ENCODE measurements at regions not wholly inside any gene's neighbourhood (a gene's known extent, or its start where the extent isn't known, plus 50 kb on each side); places are given as distances from the start of the nearest gene placed in this dataset.

GRCh38 chr14:51335961-51336723 lies 96.1 kb downstream of the TMX1 start:
- Histone ChIP-seq H2AFZ (ENCODE audit: low read length) (no peak overlapping the region), H3K4me1 (ENCODE audit: control insufficient read depth in 2 of 2, insufficient read depth in 1 of 2, low read depth in 1 of 2, low read length in 2 of 2) (peaks cover 4 to 7% of the 10 kb centered on the region in 2 donors), H3K4me3 (ENCODE audit: low read length in 2 of 2) (no peak overlapping the region), H3K23ac (ENCODE audit: low read depth, low read length, poor library complexity) (no peak overlapping the region), H3K79me1 (ENCODE audit: low read depth, low read length) (no peaks in the 10 kb centered on the region), H3K4ac (ENCODE audit: low read length) (no peak overlapping the region), H3K9me3 (replicated peaks in 1 of 2; ENCODE audit: control insufficient read depth in 2 of 2, insufficient read depth in 1 of 2, low read depth in 1 of 2, low read length in 2 of 2) (no peaks in the 10 kb centered on the region), H3K9ac (ENCODE audit: low read depth, low read length, poor library complexity) (no peak overlapping the region), H2BK5ac (ENCODE audit: low read length) (no peak overlapping the region), H2BK15ac (ENCODE audit: low read length) (no peak overlapping the region), H3K4me2 (ENCODE audit: insufficient read depth, low read length, poor library complexity, severe bottlenecking) (no peak overlapping the region), H2BK120ac (ENCODE audit: low read depth, low read length) (no peak overlapping the region), H3K27ac (replicated peaks; ENCODE audit: low read length) (no peak overlapping the region), H2AK5ac (ENCODE audit: low read depth, low read length) (no peak overlapping the region), H3K18ac (ENCODE audit: low read length) (peak overlapping the region; percentile 25), H4K91ac (ENCODE audit: low read depth, low read length, poor library complexity) (no peak overlapping the region), H3K27me3 (ENCODE audit: control insufficient read depth in 3 of 3, insufficient read depth in 3 of 3, low read depth in 1 of 3, low read length in 3 of 3) (peaks cover 0 to 16% (median 0%) of the 10 kb centered on the region in 3 experiments), H2BK12ac (ENCODE audit: low read length) (no peak overlapping the region), H3K36me3 (replicated peaks in 1 of 2; ENCODE audit: control insufficient read depth in 2 of 2, insufficient read depth in 2 of 2, low read length in 2 of 2) (no peaks in the 10 kb centered on the region), H3K14ac (ENCODE audit: low read length) (no peak overlapping the region), H4K8ac (ENCODE audit: low read depth, low read length) (no peak overlapping the region)
- WGBS, 2 donors (ENCODE audit: extremely low coverage in 2 of 2, insufficient read length in 2 of 2, insufficient replicate concordance in 1 of 2): no CpG with 5 or more reads among the region's 3 CpGs
- DNase-seq (ENCODE audit: low spot score): no peak

- no peak overlapping the region for H4K8ac ChIP-seq (ENCODE audit: low read depth, low read length)
- no peak overlapping the region for H3K27ac ChIP-seq (replicated peaks; ENCODE audit: low read length)
- no peak overlapping the region for H3K23ac ChIP-seq (ENCODE audit: low read depth, low read length, poor library complexity)
- no peak overlapping the region for H3K4me2 ChIP-seq (ENCODE audit: insufficient read depth, low read length, poor library complexity, severe bottlenecking)
- no peaks in the 10 kb centered on the region for H3K9me3 ChIP-seq (replicated peaks in 1 of 2; ENCODE audit: control insufficient read depth in 2 of 2, insufficient read depth in 1 of 2, low read depth in 1 of 2, low read length in 2 of 2)
- no peak overlapping the region for H2BK15ac ChIP-seq (ENCODE audit: low read length)
- no peak overlapping the region for H2BK12ac ChIP-seq (ENCODE audit: low read length)
- H3K4me3 ChIP-seq (ENCODE audit: low read length in 2 of 2): no peak overlapping the region
- no peaks in the 10 kb centered on the region for H3K36me3 ChIP-seq (replicated peaks in 1 of 2; ENCODE audit: control insufficient read depth in 2 of 2, insufficient read depth in 2 of 2, low read length in 2 of 2)
- no peak overlapping the region for H2BK120ac ChIP-seq (ENCODE audit: low read depth, low read length)
- no peak overlapping the region for H3K14ac ChIP-seq (ENCODE audit: low read length)
- no peak overlapping the region for H3K9ac ChIP-seq (ENCODE audit: low read depth, low read length, poor library complexity)
- H2BK5ac ChIP-seq (ENCODE audit: low read length): no peak overlapping the region
- H3K79me1 ChIP-seq (ENCODE audit: low read depth, low read length): no peaks in the 10 kb centered on the region
- no peak overlapping the region for H3K18ac ChIP-seq (ENCODE audit: low read length)
- WGBS, 2 donors (ENCODE audit: extremely low coverage in 2 of 2, insufficient read length in 2 of 2, insufficient replicate concordance in 1 of 2): no CpG with 5 or more reads among the region's 2 CpGs
- H2AFZ ChIP-seq (ENCODE audit: low read length): no peak overlapping the region
- no peak overlapping the region for H4K91ac ChIP-seq (ENCODE audit: low read depth, low read length, poor library complexity)
- H3K4me1 ChIP-seq (ENCODE audit: control insufficient read depth in 2 of 2, insufficient read depth in 1 of 2, low read depth in 1 of 2, low read length in 2 of 2): peaks cover under 1 to 2% of the 10 kb centered on the region in 2 donors
- H3K27me3 ChIP-seq (ENCODE audit: control insufficient read depth in 3 of 3, insufficient read depth in 3 of 3, low read depth in 1 of 3, low read length in 3 of 3): peaks cover 0 to 16% (median 0%) of the 10 kb centered on the region in 3 experiments
- H3K4ac ChIP-seq (ENCODE audit: low read length): no peak overlapping the region
- H2AK5ac ChIP-seq (ENCODE audit: low read depth, low read length): no peak overlapping the region
- no peak for DNase-seq (ENCODE audit: low spot score)
Measured at GRCh38 chr14:51336734-51337133, 96.7 kb downstream of the TMX1 start.

GRCh38 chr14:51337520-51337919 lies 97.5 kb downstream of the TMX1 start:
- Histone ChIP-seq H4K8ac (ENCODE audit: low read depth, low read length) (peak overlapping the region; percentile 78), H2BK15ac (ENCODE audit: low read length) (no peak overlapping the region), H2BK5ac (ENCODE audit: low read length) (no peak overlapping the region), H3K14ac (ENCODE audit: low read length) (peak overlapping the region; percentile 66), H4K91ac (ENCODE audit: low read depth, low read length, poor library complexity) (no peak overlapping the region), H3K4me3 (ENCODE audit: low read length in 2 of 2) (no peak overlapping the region), H3K18ac (ENCODE audit: low read length) (peak overlapping the region; percentile 70), H3K27ac (replicated peaks; ENCODE audit: low read length) (no peak overlapping the region), H3K4me2 (ENCODE audit: insufficient read depth, low read length, poor library complexity, severe bottlenecking) (no peak overlapping the region), H2BK12ac (ENCODE audit: low read length) (peak overlapping the region; percentile 60), H3K27me3 (ENCODE audit: control insufficient read depth in 3 of 3, insufficient read depth in 3 of 3, low read depth in 1 of 3, low read length in 3 of 3) (peaks cover 0 to 16% (median 0%) of the 10 kb centered on the region in 3 experiments), H3K79me1 (ENCODE audit: low read depth, low read length) (no peaks in the 10 kb centered on the region), H3K4ac (ENCODE audit: low read length) (no peak overlapping the region), H3K23ac (ENCODE audit: low read depth, low read length, poor library complexity) (no peak overlapping the region), H2AK5ac (ENCODE audit: low read depth, low read length) (no peak overlapping the region), H2AFZ (ENCODE audit: low read length) (no peak overlapping the region), H3K36me3 (replicated peaks in 1 of 2; ENCODE audit: control insufficient read depth in 2 of 2, insufficient read depth in 2 of 2, low read length in 2 of 2) (no peaks in the 10 kb centered on the region), H3K9ac (ENCODE audit: low read depth, low read length, poor library complexity) (no peak overlapping the region), H3K9me3 (replicated peaks in 1 of 2; ENCODE audit: control insufficient read depth in 2 of 2, insufficient read depth in 1 of 2, low read depth in 1 of 2, low read length in 2 of 2) (no peaks in the 10 kb centered on the region), H2BK120ac (ENCODE audit: low read depth, low read length) (no peak overlapping the region), H3K4me1 (ENCODE audit: control insufficient read depth in 2 of 2, insufficient read depth in 1 of 2, low read depth in 1 of 2, low read length in 2 of 2) (peaks cover 0 to 2% of the 10 kb centered on the region in 2 donors)
- DNase-seq (ENCODE audit: low spot score): no peak
- no CpG with 5 or more reads among the region's 4 CpGs for WGBS, 2 donors (ENCODE audit: extremely low coverage in 2 of 2, insufficient read length in 2 of 2, insufficient replicate concordance in 1 of 2)

- H3K18ac ChIP-seq (ENCODE audit: low read length): no peak overlapping the region
- H2AFZ ChIP-seq (ENCODE audit: low read length): no peak overlapping the region
- H2BK5ac ChIP-seq (ENCODE audit: low read length): no peak overlapping the region
- no peaks in the 10 kb centered on the region for H3K79me1 ChIP-seq (ENCODE audit: low read depth, low read length)
- no peak overlapping the region for H3K14ac ChIP-seq (ENCODE audit: low read length)
- H3K4me2 ChIP-seq (ENCODE audit: insufficient read depth, low read length, poor library complexity, severe bottlenecking): no peak overlapping the region
- H3K4me3 ChIP-seq (ENCODE audit: low read length in 2 of 2): no peak overlapping the region
- no CpG with 5 or more reads among the region's 2 CpGs for WGBS, 2 donors (ENCODE audit: extremely low coverage in 2 of 2, insufficient read length in 2 of 2, insufficient replicate concordance in 1 of 2)
- no peak overlapping the region for H4K8ac ChIP-seq (ENCODE audit: low read depth, low read length)
- DNase-seq (ENCODE audit: low spot score): no peak
- H4K91ac ChIP-seq (ENCODE audit: low read depth, low read length, poor library complexity): no peak overlapping the region
- H3K9ac ChIP-seq (ENCODE audit: low read depth, low read length, poor library complexity): no peak overlapping the region
- no peak overlapping the region for H3K23ac ChIP-seq (ENCODE audit: low read depth, low read length, poor library complexity)
- no peak overlapping the region for H2BK15ac ChIP-seq (ENCODE audit: low read length)
- H3K36me3 ChIP-seq (replicated peaks in 1 of 2; ENCODE audit: control insufficient read depth in 2 of 2, insufficient read depth in 2 of 2, low read length in 2 of 2): no peaks in the 10 kb centered on the region
- H2BK12ac ChIP-seq (ENCODE audit: low read length): no peak overlapping the region
- no peak overlapping the region for H3K27ac ChIP-seq (replicated peaks; ENCODE audit: low read length)
- H2BK120ac ChIP-seq (ENCODE audit: low read depth, low read length): no peak overlapping the region
- peaks cover 0 to 10% (median 0%) of the 10 kb centered on the region in 3 experiments for H3K27me3 ChIP-seq (ENCODE audit: control insufficient read depth in 3 of 3, insufficient read depth in 3 of 3, low read depth in 1 of 3, low read length in 3 of 3)
- H3K4me1 ChIP-seq (ENCODE audit: control insufficient read depth in 2 of 2, insufficient read depth in 1 of 2, low read depth in 1 of 2, low read length in 2 of 2): peaks cover 0 to 2% of the 10 kb centered on the region in 2 donors
- H3K4ac ChIP-seq (ENCODE audit: low read length): no peak overlapping the region
- no peak overlapping the region for H2AK5ac ChIP-seq (ENCODE audit: low read depth, low read length)
- H3K9me3 ChIP-seq (replicated peaks in 1 of 2; ENCODE audit: control insufficient read depth in 2 of 2, insufficient read depth in 1 of 2, low read depth in 1 of 2, low read length in 2 of 2): no peaks in the 10 kb centered on the region
Measured at GRCh38 chr14:51341338-51341737, 101.3 kb downstream of the TMX1 start.

All from neuronal stem cell (in vitro differentiated cells).